ENCODE measurements at regions not wholly inside any gene's neighbourhood (a gene's known extent, or its start where the extent isn't known, plus 50 kb on each side); places are given as distances from the start of the nearest gene placed in this dataset.

DNA sequence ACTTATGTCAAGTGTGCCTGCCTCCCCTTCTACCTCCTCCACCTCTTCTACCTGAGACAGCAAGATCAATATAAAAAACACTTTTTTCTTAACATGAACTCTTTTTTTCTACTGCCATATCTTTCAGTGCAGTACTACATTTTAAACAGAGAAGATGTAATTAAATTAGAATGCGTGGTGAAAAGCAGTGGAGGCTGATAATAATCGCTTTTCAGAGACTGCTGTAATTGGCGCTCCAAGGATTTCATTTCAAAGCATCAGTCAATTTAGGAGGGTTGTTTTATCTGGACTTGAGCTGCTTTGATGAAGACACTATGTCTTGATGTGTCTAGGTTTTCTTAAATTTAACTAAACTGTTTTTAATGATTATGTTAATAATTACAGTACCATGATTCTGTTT is 85.3 kb upstream of the CRBN start:
- TF ChIP-seq, protein P1, sequence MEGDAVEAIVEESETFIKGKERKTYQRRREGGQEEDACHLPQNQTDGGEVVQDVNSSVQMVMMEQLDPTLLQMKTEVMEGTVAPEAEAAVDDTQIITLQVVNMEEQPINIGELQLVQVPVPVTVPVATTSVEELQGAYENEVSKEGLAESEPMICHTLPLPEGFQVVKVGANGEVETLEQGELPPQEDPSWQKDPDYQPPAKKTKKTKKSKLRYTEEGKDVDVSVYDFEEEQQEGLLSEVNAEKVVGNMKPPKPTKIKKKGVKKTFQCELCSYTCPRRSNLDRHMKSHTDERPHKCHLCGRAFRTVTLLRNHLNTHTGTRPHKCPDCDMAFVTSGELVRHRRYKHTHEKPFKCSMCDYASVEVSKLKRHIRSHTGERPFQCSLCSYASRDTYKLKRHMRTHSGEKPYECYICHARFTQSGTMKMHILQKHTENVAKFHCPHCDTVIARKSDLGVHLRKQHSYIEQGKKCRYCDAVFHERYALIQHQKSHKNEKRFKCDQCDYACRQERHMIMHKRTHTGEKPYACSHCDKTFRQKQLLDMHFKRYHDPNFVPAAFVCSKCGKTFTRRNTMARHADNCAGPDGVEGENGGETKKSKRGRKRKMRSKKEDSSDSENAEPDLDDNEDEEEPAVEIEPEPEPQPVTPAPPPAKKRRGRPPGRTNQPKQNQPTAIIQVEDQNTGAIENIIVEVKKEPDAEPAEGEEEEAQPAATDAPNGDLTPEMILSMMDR (IDR thresholded peaks at IDR 0.05), result no peak
- TF ChIP-seq POLR2A (IDR thresholded peaks at IDR 0.05), result no peak

Measured in Peyer's patch (tissue), 4 donors.